Trophoblast cell (in vitro differentiated cells and primary cell): ENCODE measurements at regions not wholly inside any gene's neighbourhood (a gene's known extent, or its start where the extent isn't known, plus 50 kb on each side); places are given as distances from the start of the nearest gene placed in this dataset.

ENCODE experiments used
- DNase-seq, 2 donors: peaks; one replicate each; pipeline ENCODE4 v3.0.0-alpha.2; 2016
- H2AFZ ChIP-seq: 2 replicates; pipeline ENCODE4 v1.6.1; 2013; ENCODE audit warnings: low read length, moderate library complexity, mild to moderate bottlenecking; ENCODE audit not compliant: insufficient read depth, poor library complexity
- H2AK5ac ChIP-seq: 2 replicates; pipeline ENCODE4 v1.6.1; 2013; ENCODE audit warnings: mild to moderate bottlenecking, low read length
- H2BK120ac ChIP-seq: 2 replicates; pipeline ENCODE4 v1.6.1; 2013; ENCODE audit warnings: low read length, mild to moderate bottlenecking, moderate library complexity; ENCODE audit not compliant: insufficient read depth, poor library complexity
- H2BK12ac ChIP-seq: 2 replicates; pipeline ENCODE4 v1.6.1; 2013; ENCODE audit warnings: mild to moderate bottlenecking, low read length, moderate library complexity
- H2BK5ac ChIP-seq: 2 replicates; pipeline ENCODE4 v1.6.1; 2013; ENCODE audit warnings: low read length, low read depth, moderate library complexity, mild to moderate bottlenecking; ENCODE audit not compliant: poor library complexity
- H3K14ac ChIP-seq: 2 replicates; pipeline ENCODE4 v1.6.1; 2013; ENCODE audit warnings: mild to moderate bottlenecking, low read length
- H3K18ac ChIP-seq: 2 replicates; pipeline ENCODE4 v1.6.1; 2013; ENCODE audit warnings: mild to moderate bottlenecking, low read length
- H3K23ac ChIP-seq: 2 replicates; pipeline ENCODE4 v1.6.1; 2013; ENCODE audit warnings: low read length
- H3K27ac ChIP-seq: 2 replicates; pipeline ENCODE4 v1.5.1; 2013; ENCODE audit warnings: low read depth, mild to moderate bottlenecking, inconsistent platforms, low read length, moderate library complexity
- H3K27me3 ChIP-seq: 2 replicates; pipeline ENCODE4 v1.6.1; 2013; ENCODE audit warnings: inconsistent platforms, mild to moderate bottlenecking, low read length, moderate library complexity; ENCODE audit not compliant: insufficient read depth
- H3K36me3 ChIP-seq, 2 experiments: 1 replicate in 1 of 2; 2 replicates in 1 of 2; pipeline ENCODE4 v1.6.1; 2013; ENCODE audit warnings: low read length in 2 of 2, mild to moderate bottlenecking in 2 of 2, moderate library complexity in 1 of 2; ENCODE audit not compliant: insufficient read depth in 2 of 2, control insufficient read depth in 1 of 2
- H3K4ac ChIP-seq: 2 replicates; pipeline ENCODE4 v1.6.1; 2013; ENCODE audit warnings: low read depth, mild to moderate bottlenecking, low read length, moderate library complexity
- H3K4me1 ChIP-seq, 2 experiments: 1 replicate in 1 of 2; 2 replicates in 1 of 2; pipeline ENCODE4 v1.6.1; 2013; ENCODE audit warnings: low read length in 2 of 2, mild to moderate bottlenecking in 2 of 2, moderate library complexity in 1 of 2; ENCODE audit not compliant: insufficient read depth in 2 of 2, control insufficient read depth in 1 of 2
- H3K4me2 ChIP-seq: 2 replicates; pipeline ENCODE4 v1.6.1; 2013; ENCODE audit warnings: inconsistent platforms, mild to moderate bottlenecking, low read length, moderate library complexity
- H3K4me3 ChIP-seq: 2 replicates; pipeline ENCODE4 v1.5.1; 2013; ENCODE audit warnings: mild to moderate bottlenecking, low read depth, low read length, inconsistent platforms
- H3K79me1 ChIP-seq: one replicate; pipeline ENCODE4 v1.6.1; 2013; ENCODE audit warnings: low read length
- H3K79me2 ChIP-seq: 2 replicates; pipeline ENCODE4 v1.6.1; 2013; ENCODE audit warnings: low read length, mild to moderate bottlenecking; ENCODE audit not compliant: control insufficient read depth, insufficient read depth, poor library complexity
- H3K9ac ChIP-seq: 2 replicates; pipeline ENCODE4 v1.6.1; 2013; ENCODE audit warnings: mild to moderate bottlenecking, low read length
- H3K9me3 ChIP-seq: 2 replicates; pipeline ENCODE4 v1.6.1; 2013; ENCODE audit warnings: low read depth, mild to moderate bottlenecking, control low read depth, inconsistent platforms, low read length; ENCODE audit not compliant: insufficient read depth
- H4K12ac ChIP-seq: 2 replicates; pipeline ENCODE4 v1.6.1; 2013; ENCODE audit warnings: low read depth, mild to moderate bottlenecking, low read length, moderate library complexity
- H4K8ac ChIP-seq: 2 replicates; pipeline ENCODE4 v1.6.1; 2013; ENCODE audit warnings: low read depth, mild to moderate bottlenecking, low read length, moderate library complexity
- H4K91ac ChIP-seq: one replicate; pipeline ENCODE4 v1.6.1; 2013; ENCODE audit warnings: low read depth, mild to moderate bottlenecking, low read length, moderate library complexity
- WGBS: extraction: QIAGEN DNeasy Blood & Tissue Kit; methylation state at CpG from one replicate; pipeline ENCODE4 v1.1.7; 2013; ENCODE audit warnings: missing lambda C conversion rate; ENCODE audit not compliant: insufficient read length, insufficient coverage; ENCODE audit errors: extremely low coverage; 5-methylcytosine and 5-hydroxymethylcytosine counted together

DNA sequence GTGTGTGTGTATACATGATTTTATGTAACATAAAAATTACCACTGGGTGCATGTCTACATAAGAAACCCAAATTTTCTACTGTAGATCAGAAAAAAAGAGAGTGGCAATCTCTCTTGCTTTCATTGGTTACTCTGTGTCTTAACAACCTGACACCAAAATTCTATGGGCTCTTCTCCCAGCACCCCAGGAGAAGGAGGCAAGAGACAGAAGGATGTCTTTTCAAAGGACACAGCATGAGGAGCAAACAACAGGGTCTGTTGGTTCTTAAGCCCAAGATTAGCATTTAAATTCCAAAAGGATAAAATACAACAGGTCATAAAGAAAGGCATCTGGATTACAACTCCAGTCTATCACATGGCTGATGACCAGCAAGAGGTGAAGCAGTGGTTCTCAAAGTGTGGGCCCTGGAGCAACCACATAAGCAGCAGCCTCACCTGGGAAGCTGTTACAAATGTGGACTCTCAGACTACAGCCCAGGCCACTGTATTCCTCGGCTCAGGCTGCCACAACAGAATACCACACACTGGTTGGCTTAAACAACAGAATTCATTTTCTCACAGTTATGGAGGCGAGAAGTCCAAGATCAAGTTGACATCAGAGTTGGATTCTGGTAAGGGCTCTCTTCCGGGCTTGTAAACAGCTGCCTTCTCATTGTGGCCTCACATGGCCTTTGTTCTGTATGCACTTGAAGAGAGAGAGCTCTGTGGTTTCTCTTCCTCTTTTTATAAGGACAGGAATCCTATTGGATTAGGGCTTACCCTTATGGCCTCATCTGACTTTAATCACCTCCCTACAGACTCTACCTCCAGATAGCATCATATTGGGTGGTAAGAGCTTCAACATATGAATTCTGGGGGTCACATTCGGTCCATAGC, 79.8 kb upstream of the RNF152 start:
- Histone ChIP-seq H2BK5ac (no peak overlapping the region), H3K23ac (no peak overlapping the region), H2BK120ac (no peak overlapping the region), H3K9me3 (no peaks in the 10 kb centered on the region), H3K4ac (no peak overlapping the region), H2AFZ (no peak overlapping the region), H3K4me2 (no peak overlapping the region), H2BK12ac (no peak overlapping the region), H3K79me2 (no peaks in the 10 kb centered on the region), H3K27ac (no peak overlapping the region), H4K8ac (no peak overlapping the region), H2AK5ac (no peak overlapping the region), H3K14ac (no peak overlapping the region), H3K36me3 (no peaks in the 10 kb centered on the region), H4K91ac (no peak overlapping the region), H3K79me1 (no peaks in the 10 kb centered on the region), H3K9ac (no peak overlapping the region), H3K27me3 (no peaks in the 10 kb centered on the region), H3K4me3 (no peak overlapping the region), H3K18ac (no peak overlapping the region), H4K12ac (no peak overlapping the region), H3K4me1 (no peaks in the 10 kb centered on the region)
- no peak for DNase-seq
- WGBS, result no CpG with 5 or more reads among the region's 4 CpGs

DNA sequence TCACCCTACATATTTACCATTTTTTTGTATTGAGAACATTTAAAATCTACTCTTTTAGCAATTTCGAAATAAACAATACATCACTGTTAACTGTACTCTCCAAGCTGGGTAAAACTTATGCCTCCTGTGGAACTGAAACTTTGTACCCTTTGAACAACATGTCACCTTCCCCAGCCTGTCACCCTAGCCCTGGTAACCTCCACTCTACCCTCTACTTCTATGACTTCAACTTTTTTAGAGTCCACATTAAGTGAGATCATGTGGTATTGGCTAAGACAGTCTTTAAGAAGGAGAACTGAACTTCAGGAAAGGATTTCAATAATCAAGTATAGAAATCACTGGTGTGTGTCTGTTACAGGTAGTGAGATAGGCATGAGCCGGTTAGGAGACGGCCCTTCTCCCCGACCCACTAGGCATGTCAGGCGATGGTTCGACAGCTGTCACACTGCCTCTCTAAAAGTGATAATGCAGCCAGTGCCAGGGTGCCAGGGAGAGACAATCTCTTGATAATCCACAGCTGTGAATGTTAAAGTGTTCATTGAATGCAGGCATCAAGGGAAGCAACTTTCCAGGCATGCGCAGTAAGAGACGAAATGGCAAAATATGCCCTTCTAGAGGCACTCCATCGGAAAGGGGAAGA, 74.6 kb upstream of the RNF152 start:
- no peak overlapping the region for H2AFZ ChIP-seq
- H4K8ac ChIP-seq, result no peak overlapping the region
- H3K14ac ChIP-seq, result no peak overlapping the region
- WGBS, result no CpG with 5 or more reads among the region's 9 CpGs
- H3K4me2 ChIP-seq, result no peak overlapping the region
- no peaks in the 10 kb centered on the region for H3K4me1 ChIP-seq
- no peaks in the 10 kb centered on the region for H3K79me1 ChIP-seq
- H4K12ac ChIP-seq, result no peak overlapping the region
- H3K27me3 ChIP-seq, result no peaks in the 10 kb centered on the region
- H3K23ac ChIP-seq, result no peak overlapping the region
- H3K9me3 ChIP-seq, result no peaks in the 10 kb centered on the region
- H3K9ac ChIP-seq, result no peak overlapping the region
- no peak for DNase-seq
- H3K4me3 ChIP-seq, result no peak overlapping the region
- H2BK120ac ChIP-seq, result no peak overlapping the region
- H2AK5ac ChIP-seq, result no peak overlapping the region
- H3K18ac ChIP-seq, result no peak overlapping the region
- no peak overlapping the region for H2BK5ac ChIP-seq
- no peaks in the 10 kb centered on the region for H3K79me2 ChIP-seq
- no peak overlapping the region for H4K91ac ChIP-seq
- H3K36me3 ChIP-seq, result no peaks in the 10 kb centered on the region
- no peak overlapping the region for H3K27ac ChIP-seq
- no peak overlapping the region for H2BK12ac ChIP-seq
- H3K4ac ChIP-seq, result no peak overlapping the region

GRCh38 chr18:61965311-61965710, 72.5 kb upstream of the RNF152 start:
- H3K4me3 ChIP-seq, result no peak overlapping the region
- H3K14ac ChIP-seq, result no peak overlapping the region
- H4K91ac ChIP-seq, result no peak overlapping the region
- no peaks in the 10 kb centered on the region for H3K4me1 ChIP-seq
- H3K27ac ChIP-seq, result no peak overlapping the region
- no peaks in the 10 kb centered on the region for H3K79me1 ChIP-seq
- H3K9ac ChIP-seq, result no peak overlapping the region
- no CpG with 5 or more reads among the region's 6 CpGs for WGBS
- H4K8ac ChIP-seq, result no peak overlapping the region
- H3K9me3 ChIP-seq, result no peaks in the 10 kb centered on the region
- no peak overlapping the region for H2AK5ac ChIP-seq
- DNase-seq, result no peak
- H3K23ac ChIP-seq, result no peak overlapping the region
- H3K4me2 ChIP-seq, result no peak overlapping the region
- H3K18ac ChIP-seq, result no peak overlapping the region
- no peak overlapping the region for H4K12ac ChIP-seq
- H3K4ac ChIP-seq, result no peak overlapping the region
- H2BK120ac ChIP-seq, result no peak overlapping the region
- no peaks in the 10 kb centered on the region for H3K36me3 ChIP-seq
- no peaks in the 10 kb centered on the region for H3K79me2 ChIP-seq
- H2AFZ ChIP-seq, result no peak overlapping the region
- H3K27me3 ChIP-seq, result no peaks in the 10 kb centered on the region
- no peak overlapping the region for H2BK5ac ChIP-seq
- H2BK12ac ChIP-seq, result no peak overlapping the region

- Histone ChIP-seq H2BK12ac (no peak overlapping the region), H2AFZ (no peak overlapping the region), H3K18ac (no peak overlapping the region), H4K91ac (no peak overlapping the region), H2BK5ac (no peak overlapping the region), H3K4me3 (no peak overlapping the region), H3K9ac (no peak overlapping the region), H3K4ac (no peak overlapping the region), H3K14ac (no peak overlapping the region), H3K9me3 (no peaks in the 10 kb centered on the region), H3K4me1 (no peaks in the 10 kb centered on the region), H3K4me2 (no peak overlapping the region), H3K36me3 (no peaks in the 10 kb centered on the region), H2BK120ac (no peak overlapping the region), H3K79me1 (no peaks in the 10 kb centered on the region), H3K23ac (no peak overlapping the region), H3K79me2 (no peaks in the 10 kb centered on the region), H3K27ac (no peak overlapping the region), H2AK5ac (no peak overlapping the region), H3K27me3 (no peaks in the 10 kb centered on the region), H4K12ac (no peak overlapping the region), H4K8ac (no peak overlapping the region)
- no peak for DNase-seq
These were observed 71.8 kb upstream of the RNF152 start for GRCh38 chr18:61964616-61965015.
